Mucosa of descending colon (tissue), 3 donors: ENCODE measurements at regions not wholly inside any gene's neighbourhood (a gene's known extent, or its start where the extent isn't known, plus 50 kb on each side); places are given as distances from the start of the nearest gene placed in this dataset.

Source experiments
- ATAC-seq: fragments of 200-7000 bp; cut with Tn5 transposase; one replicate; pipeline ENCODE4 v1.9.1; 2020; ENCODE audit warnings: mild to moderate bottlenecking, moderate library complexity
- DNase-seq, 3 donors: peaks; one replicate each; pipeline ENCODE4 v3.0.0-alpha.2; 2020
- H3K36me3 ChIP-seq: fragments of 200-600 bp; one replicate; pipeline ENCODE4 v1.8.0; 2021; ENCODE audit warnings: low read depth, mild to moderate bottlenecking
- H3K4me1 ChIP-seq: fragments of 200-600 bp; one replicate; pipeline ENCODE4 v1.8.0; 2021; ENCODE audit warnings: low read depth, mild to moderate bottlenecking
- H3K4me3 ChIP-seq: fragments of 200-600 bp; one replicate; pipeline ENCODE4 v1.8.0; 2021; ENCODE audit warnings: mild to moderate bottlenecking
- H3K9me3 ChIP-seq: fragments of 200-600 bp; one replicate; pipeline ENCODE4 v1.8.0; 2021; ENCODE audit warnings: mild to moderate bottlenecking
- intact Hi-C, 2 donors: fragments of 100-400 bp; cut with DNase I in 1 of 2; cut with micrococcal nuclease in 1 of 2; formaldehyde crosslinking; loops; one replicate each; pipeline versions ENCODE4 v1.11.0 to v1.11.1; 2022; cut with DNase I, micrococcal nuclease
- TF ChIP-seq, protein P1 (sequence below): fragments of 200-600 bp; IDR thresholded peaks from one replicate; pipeline ENCODE4 v1.8.0; 2022; ENCODE audit warnings: antibody characterized with exemption, mild to moderate bottlenecking
- donor health status: DM: no; HTN: no; CAD: no; lungs with moderate emphysema.
- donor health status: DM: no; HTN: no; CAD: no.
- donor health status: DM: no; HTN: yes; CAD: no.

DNA sequence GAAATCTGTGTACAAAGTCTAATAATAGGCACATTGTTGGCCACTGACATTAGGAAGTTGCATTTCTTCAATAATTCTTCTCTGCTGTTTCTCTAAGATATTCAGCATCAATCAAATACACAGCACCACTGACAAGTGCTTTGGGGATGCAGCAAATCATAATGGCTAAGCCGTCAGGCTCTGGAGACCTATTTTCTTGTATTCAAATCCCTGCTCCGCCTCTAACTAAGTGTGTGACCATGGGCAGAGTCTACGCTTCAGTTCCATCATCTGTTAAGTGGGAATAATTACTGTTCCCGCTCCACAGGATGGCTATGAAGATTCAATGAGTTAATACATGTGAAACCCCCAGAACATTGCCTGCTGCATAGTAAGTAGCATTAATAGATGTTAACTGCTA lies 176.9 kb downstream of the ADGRL4 start:
- H3K9me3 ChIP-seq = no peaks in the 10 kb centered on the region
- H3K4me3 ChIP-seq = no peak overlapping the region
- DNase-seq (no peak), ATAC-seq (no peak)
- TF ChIP-seq, protein P1, sequence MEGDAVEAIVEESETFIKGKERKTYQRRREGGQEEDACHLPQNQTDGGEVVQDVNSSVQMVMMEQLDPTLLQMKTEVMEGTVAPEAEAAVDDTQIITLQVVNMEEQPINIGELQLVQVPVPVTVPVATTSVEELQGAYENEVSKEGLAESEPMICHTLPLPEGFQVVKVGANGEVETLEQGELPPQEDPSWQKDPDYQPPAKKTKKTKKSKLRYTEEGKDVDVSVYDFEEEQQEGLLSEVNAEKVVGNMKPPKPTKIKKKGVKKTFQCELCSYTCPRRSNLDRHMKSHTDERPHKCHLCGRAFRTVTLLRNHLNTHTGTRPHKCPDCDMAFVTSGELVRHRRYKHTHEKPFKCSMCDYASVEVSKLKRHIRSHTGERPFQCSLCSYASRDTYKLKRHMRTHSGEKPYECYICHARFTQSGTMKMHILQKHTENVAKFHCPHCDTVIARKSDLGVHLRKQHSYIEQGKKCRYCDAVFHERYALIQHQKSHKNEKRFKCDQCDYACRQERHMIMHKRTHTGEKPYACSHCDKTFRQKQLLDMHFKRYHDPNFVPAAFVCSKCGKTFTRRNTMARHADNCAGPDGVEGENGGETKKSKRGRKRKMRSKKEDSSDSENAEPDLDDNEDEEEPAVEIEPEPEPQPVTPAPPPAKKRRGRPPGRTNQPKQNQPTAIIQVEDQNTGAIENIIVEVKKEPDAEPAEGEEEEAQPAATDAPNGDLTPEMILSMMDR = no peak
- intact Hi-C loops = no loop called here
- no peaks in the 10 kb centered on the region for H3K36me3 ChIP-seq
- H3K4me1 ChIP-seq = no peaks in the 10 kb centered on the region

DNA sequence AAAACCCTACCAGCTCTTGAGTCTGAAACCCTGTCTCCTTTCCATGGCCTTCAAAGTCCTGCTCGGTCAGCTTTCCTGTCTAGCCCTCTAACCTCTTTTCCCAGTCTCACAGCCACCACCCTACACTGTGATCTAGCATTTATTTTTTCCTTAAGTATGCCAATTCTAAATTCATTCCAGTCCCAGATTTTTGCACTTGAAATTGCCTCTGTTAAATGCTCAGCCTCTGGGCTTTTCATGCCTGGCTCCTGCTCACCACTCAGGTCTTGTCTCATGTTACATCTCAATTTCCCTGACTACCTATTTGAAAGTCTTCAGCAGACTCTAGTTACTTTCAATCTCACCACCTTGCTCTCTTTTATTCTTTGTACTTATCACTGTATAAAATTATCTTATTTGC lies 176.2 kb downstream of the ADGRL4 start:
- intact Hi-C loops = no loop called here
- H3K4me3 ChIP-seq = no peak overlapping the region
- no peak for DNase-seq
- H3K9me3 ChIP-seq = no peaks in the 10 kb centered on the region
- TF ChIP-seq, protein P1 = no peak
- no peaks in the 10 kb centered on the region for H3K36me3 ChIP-seq
- H3K4me1 ChIP-seq = no peaks in the 10 kb centered on the region
- no peak for ATAC-seq

DNA sequence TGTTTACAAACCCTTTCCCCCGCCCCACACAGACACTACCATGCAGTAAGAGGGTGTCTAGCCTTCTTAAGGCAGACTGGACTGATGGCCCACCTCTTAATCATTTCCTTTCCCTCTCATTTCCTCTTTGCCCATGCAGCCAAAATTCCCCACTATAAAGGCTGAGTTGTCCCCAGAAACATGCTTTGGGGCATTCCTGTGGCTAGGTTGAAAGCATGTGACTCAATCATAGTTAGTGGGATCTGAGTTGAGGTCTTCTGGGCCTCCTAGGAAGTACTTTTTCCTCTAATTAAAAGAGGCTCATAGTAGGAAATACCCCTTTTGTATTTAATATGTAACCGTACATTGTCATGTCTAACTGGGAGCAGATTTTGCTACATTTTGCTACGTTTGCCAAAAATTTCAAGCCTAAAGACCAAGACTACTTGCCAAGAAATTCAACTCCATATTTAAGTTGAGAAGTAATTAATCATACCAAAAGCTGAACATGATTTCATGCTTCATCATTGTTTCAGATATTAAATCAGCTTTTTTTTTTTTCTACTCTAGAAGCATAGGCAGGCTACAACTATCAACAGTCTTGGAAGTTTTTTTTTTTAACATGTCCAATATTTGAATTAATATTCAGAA lies 174.7 kb downstream of the ADGRL4 start:
- Histone ChIP-seq H3K4me1 (no peaks in the 10 kb centered on the region), H3K9me3 (no peaks in the 10 kb centered on the region), H3K4me3 (no peak overlapping the region), H3K36me3 (no peaks in the 10 kb centered on the region)
- DNase-seq (no peak), ATAC-seq (no peak)
- intact Hi-C loops = no loop called here
- TF ChIP-seq, protein P1 = no peak

DNA sequence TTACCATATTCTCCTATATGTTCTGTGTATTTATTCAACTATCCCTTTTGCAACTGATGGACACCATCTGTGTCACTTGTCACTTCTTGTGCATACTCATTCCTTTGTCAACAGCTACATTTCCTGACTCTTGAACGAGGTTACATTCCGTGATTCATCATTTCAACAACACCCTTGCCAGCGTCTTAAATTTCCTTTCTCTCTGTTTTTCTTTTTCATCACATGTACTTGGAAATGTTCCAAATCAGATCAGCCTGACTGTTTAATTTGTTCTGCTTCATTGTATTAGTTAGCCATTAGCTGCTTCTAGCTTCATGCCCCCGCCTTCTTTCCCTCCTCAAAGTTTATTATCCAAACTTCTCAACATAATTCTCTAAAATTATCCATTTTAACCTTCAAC lies 173.0 kb downstream of the ADGRL4 start:
- H3K9me3 ChIP-seq = no peaks in the 10 kb centered on the region
- intact Hi-C loops = no loop called here
- H3K36me3 ChIP-seq = no peaks in the 10 kb centered on the region
- DNase-seq (no peak), ATAC-seq (no peak)
- H3K4me1 ChIP-seq = no peaks in the 10 kb centered on the region
- H3K4me3 ChIP-seq = no peak overlapping the region
- TF ChIP-seq, protein P1 = no peak

DNA sequence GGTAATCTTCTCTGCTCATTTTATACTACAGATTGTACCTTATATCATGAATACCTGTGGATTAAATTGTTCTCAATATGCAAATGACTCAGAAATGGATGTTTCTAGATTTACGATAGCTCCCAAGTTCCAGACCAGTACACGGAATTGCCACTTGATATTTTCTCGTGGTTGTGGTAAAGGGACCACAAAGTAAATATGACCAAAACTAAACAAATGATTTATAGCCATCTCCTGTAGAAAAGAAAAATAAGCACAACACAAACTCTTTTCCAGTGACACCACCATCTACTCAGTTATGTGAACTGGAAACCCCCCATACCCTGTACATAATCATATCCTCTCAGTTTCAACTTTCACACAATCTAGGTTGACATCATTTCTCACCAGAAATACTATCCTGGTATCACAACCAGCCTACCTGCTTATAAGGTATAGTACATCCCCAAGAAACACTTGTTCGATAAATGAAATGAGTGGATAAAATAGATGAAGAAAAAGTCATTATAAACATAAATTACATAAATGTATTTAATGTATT lies 172.3 kb downstream of the ADGRL4 start:
- intact Hi-C loops = no loop called here
- H3K9me3 ChIP-seq = no peaks in the 10 kb centered on the region

More for the DNA sequence above, 172.3 kb downstream of the ADGRL4 start:
- ATAC-seq = no peak
- DNase-seq = no peak
- H3K4me1 ChIP-seq = no peaks in the 10 kb centered on the region
- TF ChIP-seq, protein P1 = no peak
- H3K4me3 ChIP-seq = no peak overlapping the region
- H3K36me3 ChIP-seq = no peaks in the 10 kb centered on the region
